Kidney glomerular epithelial cell (primary cell): ENCODE measurements at regions not wholly inside any gene's neighbourhood (a gene's known extent, or its start where the extent isn't known, plus 50 kb on each side); places are given as distances from the start of the nearest gene placed in this dataset.
A peak's percentile ranks its signal among the peaks of the same experiment; 100 is the strongest.
"Not testable (repeated sequence)": the region's sequence is repeated elsewhere in the genome, so short reads cannot be mapped to it uniquely, and the experiment has no call there.

ENCODE experiments used
- DNase-seq: peaks from one replicate; lab custom pipeline; 2025; lab: John Stamatoyannopoulos, UW

DNA sequence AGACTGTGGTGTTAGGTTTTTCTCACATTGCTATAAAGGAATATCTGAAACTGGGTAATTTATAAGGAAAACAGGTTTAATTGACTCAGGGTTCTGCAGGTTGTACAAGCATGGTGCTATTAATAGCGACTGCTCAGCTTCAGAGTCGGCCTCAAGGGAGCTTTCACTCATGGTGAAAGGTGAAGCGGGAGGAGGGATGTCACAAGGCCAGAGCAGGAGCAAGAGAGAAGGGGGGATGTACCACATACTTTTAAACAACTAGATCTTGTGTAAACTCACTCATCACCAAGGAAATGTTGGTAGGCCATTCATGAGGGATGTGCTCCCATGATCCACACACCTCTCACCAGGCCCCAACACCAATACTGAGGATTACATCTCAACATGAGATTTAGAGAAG is 313.2 kb downstream of the UBE2NL start:
- not testable (repeated sequence) for DNase-seq

DNA sequence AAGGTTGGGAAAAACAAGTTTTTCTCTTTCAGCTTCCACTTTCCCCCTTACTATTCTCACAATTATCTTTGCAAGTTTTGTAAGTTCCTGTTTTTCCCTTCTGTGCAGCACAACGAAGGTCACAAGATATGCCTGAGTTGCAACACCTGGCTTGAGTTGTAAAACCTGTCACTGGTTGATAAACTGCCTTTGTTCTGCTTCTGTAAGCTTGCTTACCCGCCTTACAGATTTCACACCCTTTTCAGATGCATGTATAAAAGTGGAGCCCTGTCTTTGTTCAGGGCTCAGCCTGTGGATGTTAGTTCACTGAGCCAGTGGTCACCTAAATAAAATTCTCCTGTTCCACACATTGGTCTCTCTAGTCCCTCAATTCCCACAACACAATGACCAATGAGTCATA is 318.9 kb downstream of the UBE2NL start:
- not testable (repeated sequence) for DNase-seq

GRCh38 chrX:144208360-144209024 is 324.6 kb downstream of the UBE2NL start:
- not testable (repeated sequence) for DNase-seq

GRCh38 chrX:144214651-144215050 is 330.8 kb downstream of the UBE2NL start:
- DNase-seq: no peak

GRCh38 chrX:144219035-144219434 is 335.2 kb downstream of the UBE2NL start:
- DNase-seq: no peak

DNA sequence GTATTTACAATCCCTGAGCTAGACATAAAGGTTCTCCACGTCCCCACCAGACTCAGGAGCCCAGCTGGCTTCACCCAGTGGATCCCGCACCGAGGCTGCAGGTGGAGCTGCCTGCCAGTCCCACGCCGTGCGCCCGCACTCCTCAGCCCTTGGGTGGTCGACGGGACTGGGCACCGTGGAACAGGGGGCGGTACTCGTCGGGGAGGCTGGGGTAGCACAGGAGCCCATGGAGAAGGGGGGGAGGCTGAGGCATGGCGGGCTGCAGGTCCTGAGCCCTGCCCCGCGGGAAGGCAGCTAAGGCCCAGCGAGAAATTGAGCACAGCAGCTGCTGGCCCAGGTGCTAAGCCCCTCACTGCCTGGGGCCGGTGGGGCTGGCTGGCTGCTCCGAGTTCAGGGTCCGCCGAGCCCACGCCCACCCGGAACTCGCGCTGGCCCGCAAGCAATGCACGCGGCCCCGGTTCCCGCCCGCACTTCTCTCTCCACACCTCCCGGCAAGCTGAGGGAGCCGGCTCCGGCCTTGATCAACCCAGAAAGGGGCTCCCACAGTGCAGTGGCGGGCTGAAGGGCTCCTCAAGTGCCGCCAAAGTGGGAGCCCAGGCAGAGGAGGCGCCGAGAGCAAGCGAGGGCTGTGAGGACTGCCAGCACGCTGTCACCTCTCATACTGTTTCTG is 347.4 kb downstream of the UBE2NL start:
- not testable (repeated sequence) for DNase-seq

DNA sequence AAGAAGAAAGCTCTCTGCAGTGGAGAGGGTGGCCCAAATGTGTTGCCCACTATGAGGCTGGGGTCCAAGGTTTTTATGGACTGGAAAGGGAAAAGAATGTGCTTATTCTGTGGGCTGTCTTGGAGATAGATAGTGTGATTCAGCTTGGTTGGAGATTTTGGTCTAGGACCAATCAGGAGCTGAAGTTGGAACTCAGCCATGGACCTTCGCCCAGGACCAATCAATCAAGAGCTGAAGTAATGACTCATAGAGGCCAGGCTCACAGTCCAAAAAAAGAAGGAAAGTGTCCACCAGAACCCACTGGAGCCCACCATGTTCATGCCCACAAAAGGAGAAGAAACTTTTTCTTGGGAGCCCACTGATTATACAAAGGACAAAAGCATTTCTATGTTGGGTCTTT is 369.5 kb downstream of the UBE2NL start:
- DNase-seq: no peak

- DNase-seq: no peak
Measured at GRCh38 chrX:144259054-144259453, 375.2 kb downstream of the UBE2NL start.

DNA sequence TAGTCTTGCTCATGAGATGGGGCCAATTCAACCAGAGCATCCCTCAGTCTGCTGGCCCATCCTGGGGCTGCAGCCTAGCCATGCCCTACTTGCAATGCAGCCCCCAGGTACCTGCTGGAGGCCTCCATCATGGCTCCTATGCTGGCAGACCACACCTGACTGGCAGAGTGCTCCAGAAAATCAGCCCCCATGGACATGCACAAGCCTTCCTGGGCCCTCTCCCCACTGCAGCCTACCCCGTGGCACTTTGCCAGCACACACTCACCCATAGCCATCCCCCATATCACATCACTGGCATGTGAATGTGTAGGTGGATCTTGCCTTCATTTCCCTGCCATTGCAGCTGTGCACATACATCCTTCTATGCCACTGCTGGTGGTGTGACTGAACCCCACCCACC is 381.8 kb downstream of the UBE2NL start:
- no peak for DNase-seq

DNA sequence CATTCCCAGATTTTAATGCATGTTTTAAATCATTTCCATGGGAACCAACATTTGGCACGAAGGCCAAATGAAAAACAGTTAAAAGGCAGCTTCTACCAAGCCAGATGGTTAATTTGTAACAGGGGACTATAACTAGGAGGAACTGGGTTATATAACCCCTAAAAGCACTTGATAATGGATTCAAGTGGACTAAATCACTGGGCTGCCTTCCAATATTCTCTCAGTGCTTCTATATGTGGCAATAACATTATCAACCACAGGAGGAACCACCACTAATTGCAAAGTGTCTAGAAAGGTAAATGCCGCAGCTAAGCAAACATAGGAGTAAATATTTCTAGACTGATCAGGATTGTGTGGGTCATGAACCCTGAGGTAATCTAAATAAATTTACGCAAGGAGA is 391.5 kb downstream of the UBE2NL start:
- DNase-seq: peak; percentile 1

GRCh38 chrX:144275843-144276242 is 392.0 kb downstream of the UBE2NL start:
- no peak for DNase-seq

DNA sequence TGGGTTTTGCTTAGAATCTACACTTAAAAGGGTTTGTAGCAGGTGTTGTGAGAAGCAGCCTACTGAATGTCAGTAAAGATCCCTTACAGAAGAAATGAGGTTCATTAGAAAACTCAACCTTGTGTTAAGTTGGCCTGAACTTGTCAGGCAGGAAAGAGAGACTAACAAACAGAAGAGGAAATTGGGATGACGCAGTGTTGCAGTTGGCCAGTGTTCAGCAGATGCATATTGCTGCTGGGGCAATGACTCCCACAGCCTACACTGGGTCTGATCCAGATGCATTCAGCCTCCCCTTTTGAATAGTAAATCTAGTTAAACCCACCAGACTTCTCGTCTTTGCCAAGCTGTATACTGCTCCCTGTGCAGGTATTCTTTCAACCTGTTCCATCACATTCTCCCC is 409.4 kb downstream of the UBE2NL start:
- no peak for DNase-seq

DNA sequence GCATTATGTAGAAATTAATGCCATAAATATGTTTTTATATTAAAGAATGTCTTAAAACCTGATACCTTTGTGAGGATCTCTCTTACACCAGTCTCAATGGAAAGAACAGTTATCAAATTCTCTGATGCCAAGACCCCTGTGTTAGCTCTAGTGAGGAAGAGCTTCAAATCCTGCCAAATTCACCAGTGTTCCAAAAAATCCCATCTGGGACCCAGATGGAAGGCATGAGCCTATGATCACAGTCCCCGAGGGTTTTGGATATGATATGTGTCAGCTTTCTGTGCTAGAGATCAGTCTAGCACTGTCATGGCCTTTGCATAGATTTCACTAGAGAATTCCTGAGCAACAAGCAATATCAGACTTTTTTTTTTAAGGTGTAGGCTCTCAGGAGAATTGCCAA is 412.1 kb downstream of the UBE2NL start:
- DNase-seq: no peak

DNA sequence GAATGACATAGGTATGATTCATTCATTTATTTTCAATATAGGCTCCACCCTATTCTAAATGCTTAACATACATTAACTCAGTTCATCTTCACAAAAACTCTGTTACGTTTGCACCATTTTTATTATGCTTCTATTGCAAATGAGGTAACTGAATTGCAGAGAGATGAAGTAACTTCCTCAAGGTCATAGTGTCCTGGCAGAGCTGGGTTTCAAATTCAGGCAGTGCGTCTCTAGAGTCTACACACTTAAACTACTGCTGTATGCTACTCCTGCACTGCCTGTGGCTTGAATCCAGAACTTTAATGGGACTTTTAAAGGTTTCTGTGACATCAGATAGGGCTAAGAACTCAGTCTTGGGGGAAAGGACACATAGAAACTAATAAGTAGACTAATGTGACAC is 413.4 kb downstream of the UBE2NL start:
- DNase-seq: no peak

DNA sequence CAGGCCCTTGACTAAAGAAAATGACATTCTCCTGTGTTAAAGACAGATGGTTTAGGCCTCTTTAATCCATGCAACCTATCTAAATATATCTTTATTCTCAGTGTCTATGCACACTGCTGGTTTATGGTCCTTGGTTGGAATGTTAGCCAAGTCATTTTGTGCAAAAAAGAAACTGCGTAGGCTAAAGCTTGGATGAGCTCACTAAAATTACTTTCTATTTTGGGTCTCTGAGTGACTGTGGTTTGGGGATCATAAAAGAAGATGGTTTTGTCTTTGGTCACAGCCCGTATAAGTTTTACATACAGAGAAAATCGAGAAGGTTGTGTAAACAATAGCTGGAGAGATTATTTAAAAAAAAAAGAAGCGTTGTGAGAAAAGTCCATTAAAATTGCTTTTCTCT is 443.6 kb downstream of the UBE2NL start:
- no peak for DNase-seq

- DNase-seq: no peak
Measured at GRCh38 chrX:144333429-144333828, 449.6 kb downstream of the UBE2NL start.

DNA sequence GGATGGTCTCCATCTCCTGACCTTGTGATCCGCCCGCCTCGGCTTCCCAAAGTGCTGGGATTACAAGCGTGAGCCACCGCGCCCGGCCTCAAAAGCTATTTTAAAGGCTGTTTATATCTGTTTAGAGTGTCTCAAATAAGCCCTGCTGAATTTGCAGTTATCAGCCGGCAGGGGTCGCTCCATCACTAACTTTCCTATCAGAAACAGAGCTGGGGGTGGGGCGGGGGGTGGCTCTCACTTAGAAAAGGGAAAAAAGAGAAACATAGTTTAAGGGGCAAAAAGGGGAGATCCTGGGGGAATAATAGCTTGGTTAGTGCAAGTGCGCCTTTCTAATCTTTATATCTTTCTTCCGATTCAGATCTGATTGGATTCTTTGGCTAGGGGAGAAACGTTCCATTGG is 450.7 kb downstream of the UBE2NL start:
- DNase-seq: no peak

DNA sequence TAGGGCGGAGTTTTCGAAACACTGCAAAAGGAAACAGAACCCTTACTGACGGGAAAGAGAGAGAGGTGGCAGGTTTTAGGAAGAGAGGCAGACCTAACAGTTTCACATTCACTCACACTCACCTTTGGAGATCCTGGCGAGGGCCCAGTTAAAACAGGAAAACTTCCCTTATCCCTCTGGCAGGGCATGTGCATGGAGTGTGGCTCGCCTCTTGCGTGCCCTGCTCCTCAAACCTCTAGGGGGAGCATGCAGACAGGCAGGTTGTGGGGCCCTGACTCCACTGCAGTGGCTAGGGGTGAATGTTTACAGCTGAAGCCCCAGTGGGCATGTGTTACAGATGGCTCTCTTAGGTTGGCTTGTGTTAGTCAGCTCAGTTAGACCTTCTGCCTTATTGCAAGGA is 451.5 kb downstream of the UBE2NL start:
- no peak for DNase-seq

DNA sequence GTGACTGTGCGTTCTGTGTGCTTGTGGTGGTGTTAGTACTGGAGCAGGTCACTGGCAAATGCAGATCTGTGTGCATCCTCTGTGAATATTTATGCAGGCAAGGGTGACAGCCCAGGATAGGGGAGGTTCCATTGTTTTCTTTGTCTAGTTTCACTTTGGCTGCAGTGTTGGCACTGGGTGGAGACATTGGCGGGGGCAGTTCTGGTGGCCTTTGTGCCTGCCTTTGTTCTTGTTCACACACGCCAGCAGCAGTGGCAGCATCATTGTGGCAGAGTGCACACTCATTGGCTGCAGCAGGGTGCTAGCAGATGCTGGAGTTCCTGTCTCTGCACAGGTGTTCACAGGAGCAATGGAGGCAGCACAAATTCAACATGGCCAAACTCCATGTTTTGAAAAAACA is 495.3 kb downstream of the UBE2NL start:
- DNase-seq: no peak

DNA sequence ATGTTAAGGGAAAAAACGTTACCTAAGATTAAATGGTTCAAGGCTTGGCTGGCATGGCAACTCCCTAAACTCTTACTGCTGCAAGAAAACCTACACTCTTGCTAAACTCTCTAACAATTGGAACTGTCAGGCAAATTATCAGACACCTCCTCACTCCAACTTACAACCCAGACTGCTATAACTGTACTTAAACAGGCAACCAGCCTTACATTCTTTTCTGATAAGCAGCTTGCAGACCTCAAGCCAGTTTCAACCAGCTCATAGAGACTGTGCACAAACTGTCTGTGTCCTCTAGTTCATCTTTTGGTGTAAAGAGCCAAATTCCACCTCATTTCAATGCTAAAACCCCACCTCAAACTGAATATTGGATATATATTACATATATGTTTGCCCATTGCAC is 504.9 kb downstream of the UBE2NL start:
- no peak for DNase-seq
